ENCODE measurements at regions not wholly inside any gene's neighbourhood (a gene's known extent, or its start where the extent isn't known, plus 50 kb on each side); places are given as distances from the start of the nearest gene placed in this dataset.
"Not testable (repeated sequence)": the region's sequence is repeated elsewhere in the genome, so short reads cannot be mapped to it uniquely, and the experiment has no call there.

DNA sequence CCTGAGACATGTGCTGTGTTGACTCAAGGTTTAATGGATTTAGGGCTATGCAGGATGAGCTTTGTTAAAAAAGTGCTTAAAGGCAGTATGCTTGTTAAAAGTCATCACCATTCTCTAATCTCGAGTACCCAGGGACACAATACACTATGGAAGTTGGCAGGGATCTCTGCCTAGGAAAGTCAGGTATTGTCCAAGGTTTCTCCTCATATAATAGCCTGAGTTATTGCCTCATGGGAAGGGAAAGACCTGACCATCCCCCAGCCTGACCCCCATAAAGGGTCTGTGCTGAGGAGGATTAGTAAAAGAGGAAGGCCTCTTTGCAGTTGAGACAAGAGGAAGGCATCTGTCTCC lies 109.7 kb downstream of the ZNF486 start:
- TF ChIP-seq, protein P1, sequence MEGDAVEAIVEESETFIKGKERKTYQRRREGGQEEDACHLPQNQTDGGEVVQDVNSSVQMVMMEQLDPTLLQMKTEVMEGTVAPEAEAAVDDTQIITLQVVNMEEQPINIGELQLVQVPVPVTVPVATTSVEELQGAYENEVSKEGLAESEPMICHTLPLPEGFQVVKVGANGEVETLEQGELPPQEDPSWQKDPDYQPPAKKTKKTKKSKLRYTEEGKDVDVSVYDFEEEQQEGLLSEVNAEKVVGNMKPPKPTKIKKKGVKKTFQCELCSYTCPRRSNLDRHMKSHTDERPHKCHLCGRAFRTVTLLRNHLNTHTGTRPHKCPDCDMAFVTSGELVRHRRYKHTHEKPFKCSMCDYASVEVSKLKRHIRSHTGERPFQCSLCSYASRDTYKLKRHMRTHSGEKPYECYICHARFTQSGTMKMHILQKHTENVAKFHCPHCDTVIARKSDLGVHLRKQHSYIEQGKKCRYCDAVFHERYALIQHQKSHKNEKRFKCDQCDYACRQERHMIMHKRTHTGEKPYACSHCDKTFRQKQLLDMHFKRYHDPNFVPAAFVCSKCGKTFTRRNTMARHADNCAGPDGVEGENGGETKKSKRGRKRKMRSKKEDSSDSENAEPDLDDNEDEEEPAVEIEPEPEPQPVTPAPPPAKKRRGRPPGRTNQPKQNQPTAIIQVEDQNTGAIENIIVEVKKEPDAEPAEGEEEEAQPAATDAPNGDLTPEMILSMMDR (IDR thresholded peaks at IDR 0.05; ENCODE audit: low read depth, low read length, poor library complexity, severe bottlenecking), result not testable (repeated sequence)
- not testable (repeated sequence) for TF ChIP-seq EZH2phosphoT487 (IDR thresholded peaks at IDR 0.05; ENCODE audit: borderline replicate concordance, low read length)
